Loucy (cell line): ENCODE measurements at regions not wholly inside any gene's neighbourhood (a gene's known extent, or its start where the extent isn't known, plus 50 kb on each side); places are given as distances from the start of the nearest gene placed in this dataset.

Source experiments
- CTCF ChIP-seq: fragments of 200-600 bp; sonication (generic); conservative IDR thresholded peaks from 2 replicates; pipeline ENCODE4 v1.5.1; 2014; ENCODE audit warnings: mild to moderate bottlenecking, antibody characterized with exemption, low read length
- EZH2phosphoT487 ChIP-seq: fragments of 200-600 bp; IDR thresholded peaks from 2 replicates; pipeline ENCODE4 v1.6.1; 2018; ENCODE audit warnings: antibody characterized with exemption, mild to moderate bottlenecking, moderate library complexity, borderline replicate concordance

GRCh38 chr10:131689954-131690757 lies 210.7 kb upstream of the PPP2R2D start:
- TF ChIP-seq CTCF (no peak), EZH2phosphoT487 (no peak)
